ENCODE measurements at regions not wholly inside any gene's neighbourhood (a gene's known extent, or its start where the extent isn't known, plus 50 kb on each side); places are given as distances from the start of the nearest gene placed in this dataset.

GRCh38 chr13:56396318-56396717 lies 744.4 kb upstream of the PRR20A start:
- TF ChIP-seq, protein P1, sequence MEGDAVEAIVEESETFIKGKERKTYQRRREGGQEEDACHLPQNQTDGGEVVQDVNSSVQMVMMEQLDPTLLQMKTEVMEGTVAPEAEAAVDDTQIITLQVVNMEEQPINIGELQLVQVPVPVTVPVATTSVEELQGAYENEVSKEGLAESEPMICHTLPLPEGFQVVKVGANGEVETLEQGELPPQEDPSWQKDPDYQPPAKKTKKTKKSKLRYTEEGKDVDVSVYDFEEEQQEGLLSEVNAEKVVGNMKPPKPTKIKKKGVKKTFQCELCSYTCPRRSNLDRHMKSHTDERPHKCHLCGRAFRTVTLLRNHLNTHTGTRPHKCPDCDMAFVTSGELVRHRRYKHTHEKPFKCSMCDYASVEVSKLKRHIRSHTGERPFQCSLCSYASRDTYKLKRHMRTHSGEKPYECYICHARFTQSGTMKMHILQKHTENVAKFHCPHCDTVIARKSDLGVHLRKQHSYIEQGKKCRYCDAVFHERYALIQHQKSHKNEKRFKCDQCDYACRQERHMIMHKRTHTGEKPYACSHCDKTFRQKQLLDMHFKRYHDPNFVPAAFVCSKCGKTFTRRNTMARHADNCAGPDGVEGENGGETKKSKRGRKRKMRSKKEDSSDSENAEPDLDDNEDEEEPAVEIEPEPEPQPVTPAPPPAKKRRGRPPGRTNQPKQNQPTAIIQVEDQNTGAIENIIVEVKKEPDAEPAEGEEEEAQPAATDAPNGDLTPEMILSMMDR (IDR thresholded peaks at IDR 0.05): no peak
- TF ChIP-seq POLR2A (IDR thresholded peaks at IDR 0.05; ENCODE audit: low read depth) (no peak), EP300 (IDR thresholded peaks at IDR 0.05) (no peak), POLR2AphosphoS5 (IDR thresholded peaks at IDR 0.05) (no peak)

All from esophagus muscularis mucosa (tissue), 4 donors.